H1 (cell line): ENCODE measurements at regions not wholly inside any gene's neighbourhood (a gene's known extent, or its start where the extent isn't known, plus 50 kb on each side); places are given as distances from the start of the nearest gene placed in this dataset.

Experiments
- CTCF ChIA-PET: fragments of 300-600 bp; sonication (Branson Sonifier 250); formaldehyde crosslinking; loops from one replicate; lab custom pipeline; 2021; ENCODE audit not compliant: partially characterized antibody; lab: Charles Lee
- POLR2A ChIA-PET: fragments of 300-600 bp; sonication (Branson Sonifier 250); formaldehyde crosslinking; loops from one replicate; lab custom pipeline; 2021; ENCODE audit warnings: inconsistent platforms; ENCODE audit not compliant: partially characterized antibody; lab: Charles Lee
- DNase-seq, 2 experiments: peaks; one replicate each; pipeline versions ENCODE4 v3.0.0 to v3.0.0-alpha.2; 2010 to 2022; ENCODE audit warnings: low spot score in 2 of 2, low read depth in 1 of 2, mixed read lengths in 1 of 2
- FAIRE-seq: peaks from 2 replicates; lab custom pipeline; 2011; peaks lifted over from hg19 to GRCh38; lab: Jason Lieb, UNC
- H2AFZ ChIP-seq: 2 replicates; pipeline ENCODE4 v1.8.1; 2012; ENCODE audit warnings: low read length, inconsistent platforms
- H2AK5ac ChIP-seq: 2 replicates; pipeline ENCODE4 v1.6.1; 2013; ENCODE audit warnings: low read depth, low read length
- H2BK120ac ChIP-seq: replicated peaks from 2 replicates; pipeline ENCODE3; 2013; ENCODE audit warnings: low read depth, low read length, inconsistent platforms
- H2BK12ac ChIP-seq: 2 replicates; pipeline ENCODE4 v1.6.1; 2013; ENCODE audit warnings: low read depth, low read length
- H2BK15ac ChIP-seq: 2 replicates; pipeline ENCODE4 v1.6.1; 2013; ENCODE audit warnings: low read length
- H2BK20ac ChIP-seq: 2 replicates; pipeline ENCODE4 v1.6.1; 2013; ENCODE audit warnings: low read length
- H2BK5ac ChIP-seq: 2 replicates; pipeline ENCODE4 v1.6.1; 2013; ENCODE audit warnings: low read depth, low read length
- H3K14ac ChIP-seq: 2 replicates; pipeline ENCODE4 v1.6.1; 2013; ENCODE audit warnings: inconsistent platforms; ENCODE audit not compliant: insufficient read length
- H3K18ac ChIP-seq: 2 replicates; pipeline ENCODE4 v1.6.1; 2013; ENCODE audit warnings: low read length; ENCODE audit errors: extremely low read depth
- H3K23ac ChIP-seq: 2 replicates; pipeline ENCODE4 v1.6.1; 2013; ENCODE audit warnings: inconsistent platforms; ENCODE audit not compliant: insufficient read length
- H3K23me2 ChIP-seq: 2 replicates; pipeline ENCODE4 v1.6.1; 2013; ENCODE audit warnings: low read depth, low read length
- H3K27ac ChIP-seq: 2 replicates; pipeline ENCODE4 v1.6.1; 2011; ENCODE audit warnings: low read depth, low read length, inconsistent platforms
- H3K27me3 ChIP-seq, 4 experiments: replicated peaks in 1 of 4; 1 replicate in 1 of 4; 2 replicates in 3 of 4; pipeline versions ENCODE4 v1.6.1 to v1.8.1; 2011 to 2013; ENCODE audit warnings: low read length in 3 of 4, mild to moderate bottlenecking in 3 of 4, inconsistent platforms in 2 of 4, mixed read lengths in 2 of 4, moderate library complexity in 1 of 4; ENCODE audit not compliant: control insufficient read depth in 3 of 4, insufficient read depth in 3 of 4; ENCODE audit errors: extremely low read depth in 1 of 4
- H3K36me3 ChIP-seq, 4 experiments: 2 replicates each; pipeline versions ENCODE4 v1.6.1 to v1.8.1; 2011 to 2013; ENCODE audit warnings: mild to moderate bottlenecking in 4 of 4, low read length in 3 of 4, moderate library complexity in 2 of 4, control low read depth in 1 of 4, inconsistent platforms in 1 of 4; ENCODE audit not compliant: insufficient read depth in 4 of 4, control insufficient read depth in 2 of 4
- H3K4ac ChIP-seq: replicated peaks from 2 replicates; pipeline ENCODE3; 2013; ENCODE audit warnings: low read length, low read depth, mixed read lengths, inconsistent platforms; ENCODE audit not compliant: insufficient read length
- H3K4me1 ChIP-seq, 4 experiments: replicated peaks in 1 of 4; 1 replicate in 1 of 4; 2 replicates in 3 of 4; pipeline versions ENCODE4 v1.6.1 to v1.8.1; 2011 to 2013; ENCODE audit warnings: low read length in 3 of 4, inconsistent platforms in 2 of 4, mixed read lengths in 1 of 4; ENCODE audit not compliant: insufficient read depth in 4 of 4, control insufficient read depth in 3 of 4
- H3K4me2 ChIP-seq, 2 experiments: 2 replicates each; pipeline versions ENCODE4 v1.6.1 to v1.8.1; 2011 to 2013; ENCODE audit warnings: low read depth in 2 of 2, low read length in 2 of 2, control low read depth in 1 of 2, inconsistent platforms in 1 of 2, mild to moderate bottlenecking in 1 of 2; ENCODE audit not compliant: insufficient read depth in 1 of 2
- H3K4me3 ChIP-seq, 4 experiments: fragments of 200-600, 300-600 bp in 1 of 4; sonication (generic), shearing (Covaris generic), sonication (Bioruptor Twin) in 1 of 4; 2 replicates each; pipeline versions ENCODE4 v1.5.1 to v1.8.1; 2011 to 2016; ENCODE audit warnings: low read length in 4 of 4, low read depth in 3 of 4, control low read depth in 2 of 4, inconsistent platforms in 2 of 4, mild to moderate bottlenecking in 2 of 4, mixed read lengths in 1 of 4, moderate library complexity in 1 of 4; ENCODE audit not compliant: insufficient read depth in 2 of 4; ENCODE audit errors: extremely low read depth in 1 of 4
- H3K56ac ChIP-seq: replicated peaks from 2 replicates; pipeline ENCODE3; 2013; ENCODE audit warnings: low read depth, mild to moderate bottlenecking, mixed read lengths, low read length, inconsistent platforms; ENCODE audit not compliant: insufficient read length
- H3K79me1 ChIP-seq: 2 replicates; pipeline ENCODE4 v1.6.1; 2013; ENCODE audit warnings: low read depth, low read length, control low read depth
- H3K79me2 ChIP-seq, 2 experiments: 2 replicates each; pipeline versions ENCODE4 v1.6.1 to v1.8.1; 2012 to 2013; ENCODE audit warnings: low read length in 2 of 2, mild to moderate bottlenecking in 2 of 2, inconsistent platforms in 1 of 2; ENCODE audit not compliant: insufficient read depth in 2 of 2, control insufficient read depth in 1 of 2
- H3K9ac ChIP-seq, 4 experiments: replicated peaks in 1 of 4; 1 replicate in 1 of 4; 2 replicates in 3 of 4; pipeline versions ENCODE4 v1.6.1 to v1.8.1; 2011 to 2013; ENCODE audit warnings: low read depth in 3 of 4, low read length in 3 of 4, control low read depth in 2 of 4, mild to moderate bottlenecking in 2 of 4, moderate library complexity in 2 of 4, inconsistent platforms in 1 of 4; ENCODE audit errors: extremely low read depth in 1 of 4
- H3K9me3 ChIP-seq, 2 experiments: 2 replicates each; pipeline versions ENCODE4 v1.6.1 to v1.8.1; 2012 to 2013; ENCODE audit warnings: mild to moderate bottlenecking in 2 of 2, moderate library complexity in 2 of 2, control low read depth in 1 of 2, inconsistent platforms in 1 of 2, low read depth in 1 of 2, low read length in 1 of 2, mixed read lengths in 1 of 2; ENCODE audit not compliant: insufficient read depth in 2 of 2
- H4K20me1 ChIP-seq, 2 experiments: replicated peaks in 1 of 2; 2 replicates each; pipeline versions ENCODE3 to v1.8.1; 2011 to 2013; ENCODE audit warnings: inconsistent platforms in 2 of 2, low read length in 2 of 2, mild to moderate bottlenecking in 1 of 2; ENCODE audit not compliant: insufficient read depth in 2 of 2, control insufficient read depth in 1 of 2
- H4K5ac ChIP-seq: 2 replicates; pipeline ENCODE4 v1.6.1; 2013; ENCODE audit warnings: low read length, low read depth, mixed read lengths, inconsistent platforms; ENCODE audit not compliant: insufficient read length
- H4K8ac ChIP-seq: 2 replicates; pipeline ENCODE4 v1.8.0; 2013; ENCODE audit warnings: mild to moderate bottlenecking, moderate library complexity, low read length, inconsistent platforms; ENCODE audit not compliant: insufficient read depth; ENCODE audit errors: extremely low read depth
- H4K91ac ChIP-seq: replicated peaks from 2 replicates; pipeline ENCODE3; 2013; ENCODE audit warnings: low read length, mixed read lengths, inconsistent platforms; ENCODE audit not compliant: insufficient read length
- EP300 ChIP-seq, 2 experiments: IDR thresholded peaks; 1 replicate in 1 of 2; 2 replicates in 1 of 2; pipeline ENCODE4 v1.6.1; 2011 to 2012; ENCODE audit warnings: low read depth in 2 of 2, low read length in 2 of 2, mild to moderate bottlenecking in 2 of 2, borderline replicate concordance in 1 of 2, inconsistent platforms in 1 of 2, moderate library complexity in 1 of 2
- RAD21 ChIP-seq, 2 experiments: IDR thresholded peaks in 1 of 2; conservative IDR thresholded peaks in 1 of 2; 2 replicates each; pipeline ENCODE4 v1.6.1; 2011; ENCODE audit warnings: low read depth in 2 of 2, low read length in 2 of 2, improper control_type of control experiment in 1 of 2, inconsistent platforms in 1 of 2, mild to moderate bottlenecking in 1 of 2, moderate library complexity in 1 of 2
- WGBS, 2 experiments: shearing (Covaris generic) in 1 of 2; methylation state at CpG; one replicate each; pipeline versions ENCODE4 v1.1.6 to v1.1.7; 2013 to 2015; ENCODE audit warnings: low lambda C conversion rate in 2 of 2, mixed read lengths in 2 of 2, inconsistent platforms in 1 of 2, low coverage in 1 of 2, missing lambda C conversion rate in 1 of 2; ENCODE audit not compliant: insufficient replicate concordance in 2 of 2, insufficient coverage in 1 of 2, insufficient read length in 1 of 2; ENCODE audit errors: extremely low coverage in 1 of 2, missing lambda C conversion rate in 1 of 2; 5-methylcytosine and 5-hydroxymethylcytosine counted together

- Histone ChIP-seq H3K9ac (no peak overlapping the region), H3K4me1 (peaks cover 0 to 3% (median 0%) of the 10 kb centered on the region in 4 experiments; a peak in 1 of 7 replicates), H3K79me2 (no peaks in the 10 kb centered on the region), H4K5ac (no peak overlapping the region), H4K20me1 (no peaks in the 10 kb centered on the region), H3K56ac (no peak overlapping the region), H2BK12ac (no peak overlapping the region), H3K27ac (no peak overlapping the region), H2BK15ac (no peak overlapping the region), H2BK120ac (no peak overlapping the region), H3K23me2 (no peaks in the 10 kb centered on the region), H3K4ac (no peak overlapping the region), H2BK20ac (no peak overlapping the region), H3K14ac (no peak overlapping the region), H4K91ac (no peak overlapping the region), H3K23ac (no peak overlapping the region), H3K27me3 (no peaks in the 10 kb centered on the region), H4K8ac (no peak overlapping the region), H3K9me3 (no peaks in the 10 kb centered on the region), H2AK5ac (no peak overlapping the region), H3K36me3 (no peaks in the 10 kb centered on the region), H2BK5ac (no peak overlapping the region), H3K4me3 (no peak overlapping the region), H3K79me1 (no peaks in the 10 kb centered on the region), H2AFZ (no peak overlapping the region)
- ChIA-PET POLR2A (no interaction called here), CTCF (no interaction called here)
- DNase-seq: no peak
- WGBS, 2 experiments: 94% methylated on average over 1 of the region's 1 CpG; no CpG with 5 or more reads in 1 of the 2 experiments
- no peak for TF ChIP-seq RAD21 (IDR thresholded peaks at IDR 0.05 in 1 of 2, conservative IDR thresholded peaks at IDR 0.05 in 1 of 2; ENCODE audit: low read depth in 2 of 2, low read length in 2 of 2)
- TF ChIP-seq EP300 (IDR thresholded peaks at IDR 0.05; ENCODE audit: borderline replicate concordance in 1 of 2, low read depth in 2 of 2, low read length in 2 of 2): no peak
- TF ChIP-seq, all 59 proteins: peak for 0
- FAIRE-seq: no peak
- Histone ChIP-seq H3K4me2 (no peak overlapping the region), H3K18ac (no peak overlapping the region)
Observed at GRCh38 chr3:34956511-34956910, 682.8 kb upstream of the ARPP21 start.
